HepG2 (cell line): ENCODE measurements at regions not wholly inside any gene's neighbourhood (a gene's known extent, or its start where the extent isn't known, plus 50 kb on each side); places are given as distances from the start of the nearest gene placed in this dataset.

ENCODE experiments used
- ZNF326 ChIP-seq: sonication (generic); formaldehyde crosslinking; IDR thresholded peaks from 2 replicates; pipeline ENCODE4 v1.4.0; 2020; ENCODE audit warnings: missing genetic modification reagents, borderline replicate concordance
- TF ChIP-seq, protein P1 (sequence below): sonication (generic); formaldehyde crosslinking; IDR thresholded peaks from 2 replicates; pipeline ENCODE4 v1.5.0; 2020; ENCODE audit warnings: mild to moderate bottlenecking, missing genetic modification reagents, moderate library complexity
- TF ChIP-seq, protein P2 (sequence below), 2 experiments: IDR thresholded peaks; 2 replicates each; pipeline ENCODE4 v1.6.1; 2011 to 2012; ENCODE audit warnings: low read length in 2 of 2, borderline replicate concordance in 1 of 2, low read depth in 1 of 2, mild to moderate bottlenecking in 1 of 2, moderate library complexity in 1 of 2

DNA sequence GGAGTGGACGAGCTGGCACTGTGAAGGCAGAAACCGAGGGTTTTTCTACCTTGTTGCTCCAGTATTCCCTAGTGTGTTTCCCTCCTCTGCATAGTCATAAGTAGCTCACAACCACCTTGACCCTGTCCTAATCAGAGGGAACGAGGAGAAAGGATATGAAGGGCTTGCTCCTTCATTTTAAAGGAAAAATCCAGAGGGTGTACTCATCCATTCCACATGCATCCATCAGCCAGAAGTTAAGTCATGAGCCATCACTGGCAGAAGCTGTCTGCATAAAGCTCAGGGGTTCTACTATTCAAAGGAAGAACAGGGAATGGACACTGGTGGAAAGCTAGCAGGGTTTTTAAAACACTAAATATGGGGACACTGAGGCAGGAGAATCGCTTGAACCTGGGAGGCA, 84.3 kb upstream of the FOXN3 start:
- no peak for TF ChIP-seq ZNF326
- TF ChIP-seq, protein P1, sequence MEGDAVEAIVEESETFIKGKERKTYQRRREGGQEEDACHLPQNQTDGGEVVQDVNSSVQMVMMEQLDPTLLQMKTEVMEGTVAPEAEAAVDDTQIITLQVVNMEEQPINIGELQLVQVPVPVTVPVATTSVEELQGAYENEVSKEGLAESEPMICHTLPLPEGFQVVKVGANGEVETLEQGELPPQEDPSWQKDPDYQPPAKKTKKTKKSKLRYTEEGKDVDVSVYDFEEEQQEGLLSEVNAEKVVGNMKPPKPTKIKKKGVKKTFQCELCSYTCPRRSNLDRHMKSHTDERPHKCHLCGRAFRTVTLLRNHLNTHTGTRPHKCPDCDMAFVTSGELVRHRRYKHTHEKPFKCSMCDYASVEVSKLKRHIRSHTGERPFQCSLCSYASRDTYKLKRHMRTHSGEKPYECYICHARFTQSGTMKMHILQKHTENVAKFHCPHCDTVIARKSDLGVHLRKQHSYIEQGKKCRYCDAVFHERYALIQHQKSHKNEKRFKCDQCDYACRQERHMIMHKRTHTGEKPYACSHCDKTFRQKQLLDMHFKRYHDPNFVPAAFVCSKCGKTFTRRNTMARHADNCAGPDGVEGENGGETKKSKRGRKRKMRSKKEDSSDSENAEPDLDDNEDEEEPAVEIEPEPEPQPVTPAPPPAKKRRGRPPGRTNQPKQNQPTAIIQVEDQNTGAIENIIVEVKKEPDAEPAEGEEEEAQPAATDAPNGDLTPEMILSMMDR (CRISPR knock-in tag) = no peak
- TF ChIP-seq, protein P2, sequence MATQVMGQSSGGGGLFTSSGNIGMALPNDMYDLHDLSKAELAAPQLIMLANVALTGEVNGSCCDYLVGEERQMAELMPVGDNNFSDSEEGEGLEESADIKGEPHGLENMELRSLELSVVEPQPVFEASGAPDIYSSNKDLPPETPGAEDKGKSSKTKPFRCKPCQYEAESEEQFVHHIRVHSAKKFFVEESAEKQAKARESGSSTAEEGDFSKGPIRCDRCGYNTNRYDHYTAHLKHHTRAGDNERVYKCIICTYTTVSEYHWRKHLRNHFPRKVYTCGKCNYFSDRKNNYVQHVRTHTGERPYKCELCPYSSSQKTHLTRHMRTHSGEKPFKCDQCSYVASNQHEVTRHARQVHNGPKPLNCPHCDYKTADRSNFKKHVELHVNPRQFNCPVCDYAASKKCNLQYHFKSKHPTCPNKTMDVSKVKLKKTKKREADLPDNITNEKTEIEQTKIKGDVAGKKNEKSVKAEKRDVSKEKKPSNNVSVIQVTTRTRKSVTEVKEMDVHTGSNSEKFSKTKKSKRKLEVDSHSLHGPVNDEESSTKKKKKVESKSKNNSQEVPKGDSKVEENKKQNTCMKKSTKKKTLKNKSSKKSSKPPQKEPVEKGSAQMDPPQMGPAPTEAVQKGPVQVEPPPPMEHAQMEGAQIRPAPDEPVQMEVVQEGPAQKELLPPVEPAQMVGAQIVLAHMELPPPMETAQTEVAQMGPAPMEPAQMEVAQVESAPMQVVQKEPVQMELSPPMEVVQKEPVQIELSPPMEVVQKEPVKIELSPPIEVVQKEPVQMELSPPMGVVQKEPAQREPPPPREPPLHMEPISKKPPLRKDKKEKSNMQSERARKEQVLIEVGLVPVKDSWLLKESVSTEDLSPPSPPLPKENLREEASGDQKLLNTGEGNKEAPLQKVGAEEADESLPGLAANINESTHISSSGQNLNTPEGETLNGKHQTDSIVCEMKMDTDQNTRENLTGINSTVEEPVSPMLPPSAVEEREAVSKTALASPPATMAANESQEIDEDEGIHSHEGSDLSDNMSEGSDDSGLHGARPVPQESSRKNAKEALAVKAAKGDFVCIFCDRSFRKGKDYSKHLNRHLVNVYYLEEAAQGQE (IDR thresholded peaks at IDR 0.05; ENCODE audit: borderline replicate concordance in 1 of 2, low read depth in 1 of 2, low read length in 2 of 2) = no peak
